T-helper 22 cell (primary cell): ENCODE measurements at regions not wholly inside any gene's neighbourhood (a gene's known extent, or its start where the extent isn't known, plus 50 kb on each side); places are given as distances from the start of the nearest gene placed in this dataset.

Experiments
- DNase-seq: peaks from one replicate; pipeline ENCODE4 v3.0.0-alpha.2; 2020; ENCODE audit warnings: low read depth

GRCh38 chr13:106681536-106681935, 113.6 kb upstream of the ARGLU1 start:
- DNase-seq = no peak

- no peak for DNase-seq
Measured at GRCh38 chr13:106680796-106681472, 113.0 kb upstream of the ARGLU1 start.

GRCh38 chr13:106678646-106679418, 110.9 kb upstream of the ARGLU1 start:
- DNase-seq = no peak

GRCh38 chr13:106675311-106675710, 107.4 kb upstream of the ARGLU1 start:
- no peak for DNase-seq

GRCh38 chr13:106660746-106661625, 93.0 kb upstream of the ARGLU1 start:
- DNase-seq = no peak

- no peak for DNase-seq
Measured at GRCh38 chr13:106657104-106657503, 89.2 kb upstream of the ARGLU1 start.

- DNase-seq = no peak
Measured at GRCh38 chr13:106656186-106656585, 88.2 kb upstream of the ARGLU1 start.

- no peak for DNase-seq
Measured at GRCh38 chr13:106651442-106651841, 83.5 kb upstream of the ARGLU1 start.

GRCh38 chr13:106650690-106651205, 82.8 kb upstream of the ARGLU1 start:
- DNase-seq = no peak

- DNase-seq = no peak
Measured at GRCh38 chr13:106649495-106649894, 81.6 kb upstream of the ARGLU1 start.

- no peak for DNase-seq
Measured at GRCh38 chr13:106640515-106640914, 72.6 kb upstream of the ARGLU1 start.

- no peak for DNase-seq
Measured at GRCh38 chr13:106637519-106637918, 69.6 kb upstream of the ARGLU1 start.

- no peak for DNase-seq
Measured at GRCh38 chr13:106636492-106636891, 68.6 kb upstream of the ARGLU1 start.

GRCh38 chr13:106635616-106636015, 67.7 kb upstream of the ARGLU1 start:
- no peak for DNase-seq

- no peak for DNase-seq
Measured at GRCh38 chr13:106633321-106633720, 65.4 kb upstream of the ARGLU1 start.

GRCh38 chr13:106630650-106631049, 62.7 kb upstream of the ARGLU1 start:
- DNase-seq = no peak

- DNase-seq = no peak
Measured at GRCh38 chr13:106630162-106630561, 62.2 kb upstream of the ARGLU1 start.

GRCh38 chr13:106628936-106629659, 61.2 kb upstream of the ARGLU1 start:
- DNase-seq = no peak

GRCh38 chr13:106626473-106626872, 58.5 kb upstream of the ARGLU1 start:
- DNase-seq = no peak

GRCh38 chr13:106625578-106625977, 57.6 kb upstream of the ARGLU1 start:
- DNase-seq = no peak

GRCh38 chr13:106623799-106624460, 56.0 kb upstream of the ARGLU1 start:
- DNase-seq = no peak
